Activated T-helper 2 cell treated with anti-CD3 and anti-CD28 coated beads, Interferon-gamma antibody, Interleukin-2, Interleukin-4, amounts not matched to agents 10 μg/mL and 5 μg/mL and 100 μg/mL, durations not matched to agents 14 hours and 24 hours and 36 hours (primary cell): ENCODE measurements at regions not wholly inside any gene's neighbourhood (a gene's known extent, or its start where the extent isn't known, plus 50 kb on each side); places are given as distances from the start of the nearest gene placed in this dataset.

Experiments used
- DNase-seq: peaks from one replicate; pipeline ENCODE4 v3.0.0; 2021; ENCODE audit warnings: low spot score
- H3K27ac Mint-ChIP-seq: one replicate; pipeline ENCODE4 v1.8.0; 2021; ENCODE audit warnings: mixed read lengths
- H3K27me3 Mint-ChIP-seq: one replicate; pipeline ENCODE4 v1.8.0; 2021; ENCODE audit warnings: low read depth, mixed read lengths
- H3K36me3 Mint-ChIP-seq: one replicate; pipeline ENCODE4 v1.8.0; 2021; ENCODE audit warnings: low read depth, mixed read lengths
- H3K4me1 Mint-ChIP-seq: one replicate; pipeline ENCODE4 v1.8.0; 2021; ENCODE audit warnings: low read depth, mixed read lengths
- H3K4me3 Mint-ChIP-seq: one replicate; pipeline ENCODE4 v1.8.0; 2021; ENCODE audit warnings: low read depth, mild to moderate bottlenecking, moderate library complexity, mixed read lengths
- H3K9me3 Mint-ChIP-seq: one replicate; pipeline ENCODE4 v1.8.0; 2021; ENCODE audit warnings: mixed read lengths
- intact Hi-C: fragments of 100-400 bp; cut with micrococcal nuclease; formaldehyde crosslinking; loops from one replicate; pipeline ENCODE4 v1.15.1; 2023

DNA sequence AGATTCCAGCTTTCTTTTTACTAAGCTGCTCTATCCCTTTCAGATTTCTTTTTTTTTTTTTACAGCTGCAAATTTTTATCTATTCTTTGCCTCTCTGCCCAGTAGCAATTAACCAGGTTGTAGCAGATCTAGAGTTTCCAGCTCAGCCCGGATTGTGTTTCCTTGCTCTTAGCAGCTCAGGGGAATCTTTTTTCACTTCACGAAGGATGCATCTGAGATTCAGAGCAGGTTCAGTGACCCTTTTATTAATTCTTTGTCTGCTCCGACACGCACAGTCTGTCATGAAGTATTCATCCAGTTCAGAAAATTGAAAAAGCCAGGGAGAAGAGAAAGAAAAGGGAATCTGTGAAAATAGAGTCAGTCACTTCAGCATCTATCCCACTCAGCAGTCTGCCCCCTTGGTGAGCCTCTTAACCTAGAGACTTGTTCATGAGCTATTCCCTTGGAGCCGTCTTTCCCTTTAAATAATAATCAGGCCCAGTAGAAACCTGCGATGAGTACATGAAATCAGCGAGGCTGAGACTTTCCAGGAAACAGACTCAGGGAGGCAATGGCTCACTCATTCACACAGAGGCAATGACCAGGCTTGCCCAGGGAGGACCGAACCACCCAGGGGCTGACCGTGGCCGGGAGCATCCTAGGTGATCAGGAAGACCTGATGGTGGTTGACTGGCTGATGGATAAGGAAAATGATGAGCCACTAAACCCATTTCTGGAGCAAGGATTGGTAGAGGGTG is 103.4 kb upstream of the ITGA6 start:
- Mint-ChIP-seq H3K27ac (no peak overlapping the region), H3K27me3 (peaks cover 2% of the 10 kb centered on the region), H3K9me3 (peaks cover 3% of the 10 kb centered on the region), H3K4me3 (no peak overlapping the region), H3K36me3 (no peaks in the 10 kb centered on the region), H3K4me1 (no peaks in the 10 kb centered on the region)
- intact Hi-C loops = no loop called here
- DNase-seq = no peak

DNA sequence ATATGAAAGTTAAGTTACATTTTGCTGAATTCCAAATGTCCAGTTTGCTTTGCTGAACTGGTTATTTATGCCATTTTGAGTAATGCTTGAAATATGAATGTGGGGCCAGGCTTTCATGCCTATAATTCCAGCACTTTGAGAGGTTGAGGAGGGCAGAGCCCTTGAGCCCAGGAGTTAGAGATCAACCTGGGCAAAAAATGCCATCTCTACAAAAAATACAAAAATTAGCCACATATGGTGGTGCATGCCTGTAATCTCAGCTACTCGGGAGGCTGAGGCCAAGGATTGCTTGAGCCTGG is 101.2 kb upstream of the ITGA6 start:
- no peak overlapping the region for H3K4me3 Mint-ChIP-seq
- H3K27me3 Mint-ChIP-seq = peaks cover 2% of the 10 kb centered on the region
- DNase-seq = no peak
- H3K4me1 Mint-ChIP-seq = no peaks in the 10 kb centered on the region
- intact Hi-C loops = no loop called here
- no peak overlapping the region for H3K27ac Mint-ChIP-seq
- peaks cover 3% of the 10 kb centered on the region for H3K9me3 Mint-ChIP-seq
- H3K36me3 Mint-ChIP-seq = no peaks in the 10 kb centered on the region

DNA sequence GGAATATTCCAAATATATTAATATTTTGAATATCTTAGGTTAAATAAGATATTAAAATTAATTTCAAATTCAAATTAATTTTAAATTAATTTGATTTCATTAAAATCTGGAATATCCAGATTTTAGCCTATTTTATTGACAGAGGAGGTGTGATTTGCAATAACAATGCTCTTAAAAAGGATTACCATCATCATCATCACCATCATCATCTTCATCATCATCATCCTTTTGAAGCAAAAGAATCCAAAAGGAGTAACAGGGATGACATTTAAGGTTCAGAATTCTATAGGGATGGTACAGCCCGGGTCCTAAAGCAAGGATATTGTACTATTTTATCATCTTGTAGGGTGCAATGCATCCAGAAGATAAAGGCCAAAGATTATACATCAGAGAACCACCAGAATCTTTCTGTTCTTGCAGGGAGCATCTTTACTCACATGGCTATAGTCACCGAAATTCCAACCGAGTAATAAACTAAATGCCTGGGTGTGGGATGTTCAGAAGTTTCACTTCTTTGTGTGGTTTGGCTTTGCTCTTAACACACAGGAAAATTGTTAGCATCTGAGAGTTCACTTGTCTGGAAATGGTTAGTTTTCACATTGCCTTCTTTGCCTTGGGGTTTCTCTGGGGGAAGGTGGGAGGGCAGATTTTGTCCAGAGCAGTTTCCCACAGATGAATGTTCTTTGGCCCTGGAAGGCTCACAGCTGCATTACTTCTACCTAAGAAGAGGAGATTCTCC is 99.1 kb upstream of the ITGA6 start:
- Mint-ChIP-seq H3K9me3 (no peaks in the 10 kb centered on the region), H3K27ac (no peak overlapping the region), H3K4me1 (no peaks in the 10 kb centered on the region), H3K27me3 (peaks cover 4% of the 10 kb centered on the region), H3K4me3 (no peak overlapping the region), H3K36me3 (no peaks in the 10 kb centered on the region)
- no peak for DNase-seq
- intact Hi-C loops = no loop called here

DNA sequence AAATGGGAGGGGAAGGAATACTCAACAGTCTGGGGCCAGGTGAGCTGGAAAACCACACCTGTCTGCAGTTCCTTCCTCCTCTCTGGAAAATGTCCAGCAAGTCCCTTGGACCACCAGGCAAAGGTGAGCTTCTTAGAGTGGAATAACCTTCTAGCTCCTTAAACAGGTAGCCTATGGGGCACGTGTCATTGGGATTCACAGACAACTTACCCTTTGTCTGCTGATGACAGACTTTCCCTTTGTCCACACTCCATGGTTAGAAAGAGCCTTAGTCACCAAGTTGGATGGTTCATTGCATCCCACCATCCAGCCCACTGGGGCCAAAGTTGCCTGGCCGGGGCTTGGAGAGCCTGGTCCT is 98.0 kb upstream of the ITGA6 start:
- Mint-ChIP-seq H3K27ac (no peak overlapping the region), H3K4me3 (no peak overlapping the region), H3K27me3 (peaks cover 4% of the 10 kb centered on the region), H3K9me3 (no peaks in the 10 kb centered on the region), H3K4me1 (no peaks in the 10 kb centered on the region), H3K36me3 (no peaks in the 10 kb centered on the region)
- no peak for DNase-seq
- intact Hi-C loops = no loop called here

DNA sequence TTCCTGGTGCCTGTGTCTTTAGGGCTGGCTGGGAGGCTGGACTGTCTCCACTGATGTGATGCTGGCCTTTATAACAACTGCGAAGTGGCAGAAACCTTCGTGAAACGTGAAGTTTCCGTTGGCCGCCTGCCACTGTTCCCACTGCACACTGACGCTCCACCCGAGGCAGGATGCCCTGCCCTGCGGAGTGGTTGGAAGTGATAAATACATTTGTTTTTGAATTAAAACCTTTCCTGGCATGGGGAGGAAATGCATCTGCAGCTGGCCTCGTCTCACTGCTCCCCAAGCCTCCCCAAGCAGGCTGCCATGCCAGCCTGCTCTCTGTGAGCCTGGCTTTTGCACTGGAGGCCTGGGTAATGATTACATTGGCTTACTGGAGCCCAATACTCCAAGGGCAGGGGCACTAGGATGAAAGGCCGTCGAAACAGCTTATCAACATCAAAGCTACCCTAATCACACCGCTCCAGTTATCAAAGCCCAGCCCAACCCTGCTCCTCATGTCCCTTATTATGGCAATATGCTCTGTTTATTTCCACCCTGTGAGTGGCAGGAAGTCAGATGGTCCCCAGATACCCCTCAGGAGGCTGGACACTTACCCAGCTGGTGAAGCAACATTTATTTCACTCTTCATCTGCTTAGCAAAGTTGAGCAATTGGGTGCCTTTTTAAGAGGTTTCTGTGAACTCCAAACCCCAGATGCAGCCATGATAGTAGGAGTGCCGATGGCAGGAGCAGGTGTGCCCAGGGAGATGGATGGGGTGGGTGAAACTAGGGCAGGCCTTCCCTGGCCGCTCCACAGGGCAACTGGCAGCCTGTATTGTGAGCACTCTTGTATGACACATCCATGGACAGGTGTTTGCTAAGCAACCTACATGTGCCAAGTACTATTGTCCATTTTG is 97.4 kb upstream of the ITGA6 start:
- Mint-ChIP-seq H3K27me3 (peaks cover 4% of the 10 kb centered on the region), H3K27ac (no peak overlapping the region), H3K4me1 (no peaks in the 10 kb centered on the region), H3K4me3 (no peak overlapping the region), H3K9me3 (no peaks in the 10 kb centered on the region), H3K36me3 (no peaks in the 10 kb centered on the region)
- DNase-seq = no peak
- intact Hi-C loops = no loop called here

DNA sequence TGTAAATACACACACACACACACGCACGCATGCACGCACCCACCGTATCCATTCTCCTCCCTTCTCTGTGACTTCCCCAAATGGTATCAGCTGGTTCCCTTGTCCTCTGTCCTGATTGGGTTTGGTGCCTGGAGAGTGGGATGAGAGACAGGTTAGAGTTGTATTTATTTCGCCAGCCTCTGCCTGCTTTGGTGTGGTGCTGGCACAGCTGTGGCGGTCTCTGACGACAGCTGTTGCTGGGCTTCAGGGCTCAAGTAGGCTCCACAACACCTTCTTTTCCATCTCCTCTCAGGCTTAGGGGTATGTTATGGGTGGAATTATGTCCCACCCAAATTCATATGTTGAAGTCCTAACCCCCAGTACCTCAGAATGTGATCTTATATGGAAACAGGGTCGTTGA is 94.9 kb upstream of the ITGA6 start:
- Mint-ChIP-seq H3K9me3 (no peaks in the 10 kb centered on the region), H3K36me3 (no peaks in the 10 kb centered on the region), H3K4me3 (no peak overlapping the region), H3K4me1 (no peaks in the 10 kb centered on the region), H3K27ac (no peak overlapping the region), H3K27me3 (peaks cover 9% of the 10 kb centered on the region)
- DNase-seq = no peak
- intact Hi-C loops = no loop called here

DNA sequence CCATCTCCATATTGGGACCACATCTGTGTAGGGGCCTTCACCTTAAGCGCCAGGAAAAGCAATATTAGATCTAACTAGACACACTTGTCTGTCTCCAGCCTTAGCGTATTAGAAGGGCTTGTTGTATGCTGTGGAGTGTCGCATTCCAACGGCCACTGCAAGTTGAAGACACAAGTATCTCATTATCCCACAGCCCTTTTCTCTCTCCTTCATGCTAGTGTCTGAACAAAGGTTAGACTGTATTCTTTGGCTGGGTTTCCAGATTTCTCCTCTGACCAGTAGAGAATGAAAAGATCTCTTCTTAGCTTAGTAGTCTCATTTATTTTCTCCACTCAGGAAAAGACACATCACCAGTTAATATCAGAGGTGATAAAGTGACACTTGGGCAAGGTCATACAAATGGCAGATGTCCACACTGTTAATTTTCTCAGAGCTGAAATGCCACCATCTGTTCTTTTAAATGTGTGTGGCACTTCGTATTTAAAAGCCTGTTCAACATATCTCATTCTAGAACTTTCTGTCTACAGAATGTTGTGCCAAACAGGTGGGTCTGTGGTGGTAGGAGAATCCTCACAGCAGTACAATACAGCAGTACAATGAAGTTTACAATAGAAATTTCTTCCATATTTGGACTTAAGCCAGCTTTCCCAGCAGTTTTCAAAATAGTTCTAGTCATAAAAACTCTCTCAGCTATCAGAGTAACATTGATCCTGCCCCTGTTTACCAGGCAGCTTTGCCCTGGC is 94.0 kb upstream of the ITGA6 start:
- intact Hi-C loops = no loop called here
- Mint-ChIP-seq H3K27me3 (peaks cover 9% of the 10 kb centered on the region), H3K4me3 (no peak overlapping the region), H3K27ac (no peak overlapping the region), H3K36me3 (no peaks in the 10 kb centered on the region), H3K9me3 (no peaks in the 10 kb centered on the region), H3K4me1 (no peaks in the 10 kb centered on the region)
- no peak for DNase-seq

DNA sequence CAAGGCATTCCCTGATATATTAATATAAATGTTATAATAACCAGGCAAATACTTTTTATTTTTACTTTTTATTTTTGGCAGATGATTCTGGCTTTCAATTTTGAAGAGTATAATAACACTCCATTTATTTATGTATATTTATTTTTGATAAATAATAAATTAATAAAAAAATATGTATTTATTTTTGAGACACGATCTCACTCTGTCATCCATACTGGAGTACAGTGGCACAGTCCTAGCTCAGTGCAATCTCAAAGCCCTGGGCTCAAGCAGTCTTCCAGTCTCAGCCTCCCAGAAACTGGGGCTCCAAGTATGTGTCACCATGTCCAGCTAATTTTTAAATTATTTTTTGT is 93.4 kb upstream of the ITGA6 start:
- intact Hi-C loops = no loop called here
- H3K27ac Mint-ChIP-seq = no peak overlapping the region
- H3K27me3 Mint-ChIP-seq = peaks cover 10% of the 10 kb centered on the region
- H3K9me3 Mint-ChIP-seq = no peaks in the 10 kb centered on the region
- H3K36me3 Mint-ChIP-seq = no peaks in the 10 kb centered on the region
- no peak overlapping the region for H3K4me3 Mint-ChIP-seq
- H3K4me1 Mint-ChIP-seq = no peaks in the 10 kb centered on the region
- DNase-seq = no peak

DNA sequence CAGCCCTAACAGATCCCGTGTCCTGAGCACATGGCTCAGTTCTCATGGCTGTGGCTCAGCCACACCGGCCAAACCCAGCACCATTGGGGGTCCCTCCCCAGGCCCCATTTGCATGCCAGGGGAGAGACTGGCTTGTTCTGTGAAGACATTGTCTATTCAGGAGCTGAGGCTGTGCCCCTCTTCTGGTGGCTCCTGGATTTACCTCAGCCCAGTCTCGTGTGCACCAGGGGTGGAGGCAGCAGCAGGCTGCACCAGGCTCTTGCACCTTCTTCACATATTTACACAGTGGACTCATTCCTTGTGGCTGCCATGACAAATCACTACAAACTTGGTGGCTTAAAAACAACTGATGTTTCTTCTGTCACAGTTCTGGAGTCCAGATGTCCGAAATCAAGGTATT is 92.4 kb upstream of the ITGA6 start:
- no peak for DNase-seq
- peaks cover 11% of the 10 kb centered on the region for H3K27me3 Mint-ChIP-seq
- H3K4me1 Mint-ChIP-seq = peaks cover 7% of the 10 kb centered on the region
- intact Hi-C loops = no loop called here
- no peak overlapping the region for H3K4me3 Mint-ChIP-seq
- H3K27ac Mint-ChIP-seq = no peak overlapping the region
- H3K9me3 Mint-ChIP-seq = no peaks in the 10 kb centered on the region
- no peaks in the 10 kb centered on the region for H3K36me3 Mint-ChIP-seq

DNA sequence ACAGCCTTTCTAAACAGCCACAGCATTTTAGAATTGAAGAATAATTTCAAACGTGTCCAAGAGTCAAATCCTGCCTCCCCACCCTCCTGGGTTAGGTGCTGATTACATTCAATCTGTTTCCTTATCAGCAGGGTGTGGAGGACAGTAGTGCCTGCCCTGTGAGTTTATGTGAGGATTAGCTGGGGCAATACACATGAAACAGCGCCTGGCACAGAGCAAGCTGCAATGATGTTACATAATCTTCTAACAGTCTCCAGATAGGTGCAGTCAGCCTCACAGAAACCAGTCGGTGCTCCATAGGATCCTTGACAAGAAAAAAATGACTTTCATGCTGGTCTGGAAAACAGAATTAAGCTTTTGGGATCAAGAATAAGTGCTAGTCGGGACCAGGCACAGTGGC is 91.7 kb upstream of the ITGA6 start:
- H3K4me1 Mint-ChIP-seq = peaks cover 12% of the 10 kb centered on the region
- H3K27ac Mint-ChIP-seq = no peak overlapping the region
- no peak for DNase-seq
- intact Hi-C loops = no loop called here
- peaks cover 11% of the 10 kb centered on the region for H3K27me3 Mint-ChIP-seq
- H3K4me3 Mint-ChIP-seq = no peak overlapping the region
- H3K9me3 Mint-ChIP-seq = no peaks in the 10 kb centered on the region
- no peaks in the 10 kb centered on the region for H3K36me3 Mint-ChIP-seq

DNA sequence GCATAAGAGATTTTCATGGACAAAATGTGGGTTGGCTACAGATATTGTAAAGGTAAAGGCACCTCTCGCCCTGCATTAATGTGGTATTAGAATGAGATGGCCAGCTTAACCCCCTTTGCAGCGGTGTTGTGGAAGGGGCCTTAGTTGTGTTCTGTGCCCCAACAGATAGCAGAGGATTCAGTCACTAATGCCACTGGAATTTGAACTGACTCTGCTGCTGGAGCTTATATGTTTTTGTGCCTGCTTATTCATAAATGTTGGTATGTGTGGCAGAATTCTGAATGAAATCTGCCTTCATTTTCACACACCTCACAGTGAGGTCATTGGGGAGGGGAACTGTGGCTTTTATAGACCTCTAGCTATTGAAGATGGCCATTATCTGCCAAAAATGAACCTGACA is 90.7 kb upstream of the ITGA6 start:
- no peak for DNase-seq
- Mint-ChIP-seq H3K27ac (no peak overlapping the region), H3K4me1 (peaks cover 12% of the 10 kb centered on the region), H3K4me3 (no peak overlapping the region), H3K36me3 (no peaks in the 10 kb centered on the region), H3K27me3 (peaks cover 12% of the 10 kb centered on the region), H3K9me3 (no peaks in the 10 kb centered on the region)
- intact Hi-C loops = no loop called here

DNA sequence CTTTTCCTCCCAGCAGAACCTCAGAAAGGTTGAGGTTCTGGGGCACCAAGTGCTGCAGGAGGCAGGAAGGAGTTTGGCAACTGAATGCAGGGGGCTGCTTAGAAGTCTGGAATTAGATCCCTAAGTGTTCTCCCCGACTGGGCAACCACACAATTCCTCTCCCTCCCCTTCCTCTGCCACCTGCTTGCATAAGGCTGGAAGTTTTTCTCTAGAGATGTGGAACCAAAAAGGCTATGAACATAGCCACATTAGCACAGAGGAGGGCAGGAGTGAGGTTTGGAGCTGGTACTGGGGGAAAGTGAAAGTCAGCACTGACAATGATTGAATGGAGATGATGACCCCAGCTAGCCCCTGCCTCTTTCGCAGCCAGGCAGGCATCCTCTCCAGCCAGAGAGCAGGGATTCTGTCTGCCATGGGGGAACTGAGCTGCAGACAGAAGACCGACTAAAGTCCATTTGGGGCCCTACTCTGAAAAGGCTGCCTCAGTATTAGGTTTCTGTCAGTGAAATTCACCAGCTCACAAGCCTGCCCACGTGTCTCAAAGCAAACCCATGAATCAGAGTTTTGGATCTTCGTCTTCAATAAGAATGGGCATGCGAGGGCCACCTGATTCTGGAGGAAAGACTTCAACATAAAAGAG is 87.9 kb upstream of the ITGA6 start:
- no peak overlapping the region for H3K27ac Mint-ChIP-seq
- H3K36me3 Mint-ChIP-seq = no peaks in the 10 kb centered on the region
- peaks cover 12% of the 10 kb centered on the region for H3K27me3 Mint-ChIP-seq
- no peak for DNase-seq
- intact Hi-C loops = no loop called here
- H3K9me3 Mint-ChIP-seq = peaks cover 10% of the 10 kb centered on the region
- peaks cover 12% of the 10 kb centered on the region for H3K4me1 Mint-ChIP-seq
- H3K4me3 Mint-ChIP-seq = no peak overlapping the region
